Type B pancreatic cell (in vitro differentiated cells): ENCODE measurements at regions not wholly inside any gene's neighbourhood (a gene's known extent, or its start where the extent isn't known, plus 50 kb on each side); places are given as distances from the start of the nearest gene placed in this dataset.
A peak's percentile ranks its signal among the peaks of the same experiment; 100 is the strongest.

Source experiments
- DNase-seq: peaks from one replicate; pipeline ENCODE4 v3.0.0; 2021; ENCODE audit warnings: mixed read lengths; ENCODE audit not compliant: unreplicated experiment; ENCODE audit errors: extremely low spot score
- H3K27ac Mint-ChIP-seq: 2 replicates; pipeline ENCODE4 v1.8.0; 2021; ENCODE audit warnings: mild to moderate bottlenecking, mixed read lengths
- H3K27me3 Mint-ChIP-seq: 2 replicates; pipeline ENCODE4 v1.8.0; 2021; ENCODE audit warnings: mixed read lengths
- H3K36me3 Mint-ChIP-seq: 2 replicates; pipeline ENCODE4 v1.8.0; 2021; ENCODE audit warnings: mixed read lengths
- H3K4me1 Mint-ChIP-seq: one replicate; pipeline ENCODE4 v1.8.0; 2021; ENCODE audit warnings: mixed read lengths; ENCODE audit not compliant: unreplicated experiment
- H3K4me3 Mint-ChIP-seq: 2 replicates; pipeline ENCODE4 v1.8.0; 2021; ENCODE audit warnings: mild to moderate bottlenecking, mixed read lengths
- H3K9me3 Mint-ChIP-seq: 2 replicates; pipeline ENCODE4 v1.8.0; 2021; ENCODE audit warnings: mixed read lengths
- CTCF ChIP-seq: fragments of 200-600 bp; sonication (generic); conservative IDR thresholded peaks from 2 replicates; pipeline ENCODE4 v1.5.0; 2021; ENCODE audit warnings: antibody characterized with exemption, mild to moderate bottlenecking

DNA sequence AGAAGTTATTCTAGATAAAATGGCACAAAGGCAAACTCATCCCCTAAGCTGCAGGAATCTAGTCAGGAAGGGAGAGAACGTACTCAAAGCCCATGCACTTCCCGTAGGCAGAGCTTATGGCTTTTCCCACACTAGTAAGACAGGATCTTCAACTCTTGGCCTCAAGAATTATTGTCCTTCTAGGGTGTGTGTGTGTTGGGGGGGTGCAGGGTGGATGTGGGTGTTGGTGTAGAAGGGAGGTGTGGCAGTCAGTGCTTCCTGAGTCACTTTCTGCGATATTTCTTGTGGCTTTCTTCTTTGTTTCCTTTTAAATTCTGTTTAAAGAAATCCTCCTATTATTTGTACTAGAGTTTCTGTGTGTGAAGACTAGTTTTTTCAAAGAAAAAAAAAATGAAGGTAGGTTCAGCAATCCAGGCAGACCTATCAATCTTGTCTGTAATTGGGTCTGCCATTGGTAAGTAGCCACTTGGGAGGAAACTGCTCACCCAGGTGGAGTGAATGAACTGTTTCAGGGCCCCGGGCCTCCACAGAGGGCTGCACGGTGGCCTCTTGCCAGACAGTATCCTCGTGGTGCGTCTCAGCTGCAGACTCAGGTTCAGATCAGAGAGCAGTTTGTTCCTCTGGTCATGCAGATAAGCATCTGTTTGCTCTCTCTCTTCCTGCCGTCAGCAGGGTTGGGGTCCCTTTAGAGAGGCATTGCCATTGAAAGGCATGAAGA, 131.9 kb downstream of the NPR3 start:
- peak overlapping the region; percentile 67 for H3K4me3 Mint-ChIP-seq
- TF ChIP-seq CTCF, result no peak
- peak overlapping the region; percentile 90 for H3K27ac Mint-ChIP-seq
- no peaks in the 10 kb centered on the region for H3K9me3 Mint-ChIP-seq
- H3K4me1 Mint-ChIP-seq, result peaks cover 28% of the 10 kb centered on the region
- H3K27me3 Mint-ChIP-seq, result peaks cover 4% of the 10 kb centered on the region
- no peaks in the 10 kb centered on the region for H3K36me3 Mint-ChIP-seq
- no peak for DNase-seq

- no peak for DNase-seq
- Mint-ChIP-seq H3K27ac (peak overlapping the region; percentile 90), H3K27me3 (peaks cover 4% of the 10 kb centered on the region), H3K36me3 (no peaks in the 10 kb centered on the region), H3K4me3 (peak overlapping the region; percentile 67), H3K9me3 (no peaks in the 10 kb centered on the region), H3K4me1 (peaks cover 28% of the 10 kb centered on the region)
- TF ChIP-seq CTCF, result no peak
These were observed 132.4 kb downstream of the NPR3 start for GRCh38 chr5:32843531-32843895.

GRCh38 chr5:32845171-32845570, 134.1 kb downstream of the NPR3 start:
- H3K27ac Mint-ChIP-seq, result no peak overlapping the region
- no peak for TF ChIP-seq CTCF
- no peak for DNase-seq
- H3K4me3 Mint-ChIP-seq, result no peak overlapping the region
- no peaks in the 10 kb centered on the region for H3K9me3 Mint-ChIP-seq
- H3K4me1 Mint-ChIP-seq, result peaks cover 28% of the 10 kb centered on the region
- peaks cover 13% of the 10 kb centered on the region for H3K27me3 Mint-ChIP-seq
- no peaks in the 10 kb centered on the region for H3K36me3 Mint-ChIP-seq

DNA sequence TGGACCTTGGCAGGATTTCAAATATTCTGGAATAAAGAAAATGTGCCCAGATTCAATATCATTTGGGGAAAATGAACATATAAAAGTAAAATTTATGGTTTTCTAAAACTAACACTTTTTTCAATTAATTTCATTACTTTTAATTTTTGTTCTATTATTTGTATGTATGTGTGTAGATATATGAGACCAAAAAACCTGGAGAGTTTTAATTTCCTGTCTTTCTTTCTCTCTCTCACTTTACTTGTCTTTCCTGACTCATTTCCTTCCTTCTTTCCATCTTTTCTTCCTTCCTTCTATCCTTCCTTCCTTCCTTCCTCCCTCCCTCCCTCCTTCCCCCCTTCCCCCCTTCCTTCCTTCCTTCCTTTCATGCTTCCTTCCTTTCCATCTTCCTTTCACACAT, 137.0 kb downstream of the NPR3 start:
- Mint-ChIP-seq H3K4me3 (no peak overlapping the region), H3K9me3 (peaks cover 4% of the 10 kb centered on the region)

GRCh38 chr5:32848681-32849080, 137.6 kb downstream of the NPR3 start:
- Mint-ChIP-seq H3K9me3 (peaks cover 5% of the 10 kb centered on the region), H3K36me3 (no peaks in the 10 kb centered on the region), H3K4me1 (peaks cover 40% of the 10 kb centered on the region), H3K27ac (no peak overlapping the region), H3K27me3 (peaks cover 25% of the 10 kb centered on the region), H3K4me3 (no peak overlapping the region)
- no peak for TF ChIP-seq CTCF
- no peak for DNase-seq

More for the DNA sequence above, 137.0 kb downstream of the NPR3 start:
- Mint-ChIP-seq H3K36me3 (no peaks in the 10 kb centered on the region), H3K4me1 (peaks cover 42% of the 10 kb centered on the region), H3K27me3 (peaks cover 25% of the 10 kb centered on the region), H3K27ac (no peak overlapping the region)
- no peak for TF ChIP-seq CTCF
- no peak for DNase-seq
